Epithelial cell of prostate (primary cell): ENCODE measurements at regions not wholly inside any gene's neighbourhood (a gene's known extent, or its start where the extent isn't known, plus 50 kb on each side); places are given as distances from the start of the nearest gene placed in this dataset.
"Not testable (repeated sequence)": the region's sequence is repeated elsewhere in the genome, so short reads cannot be mapped to it uniquely, and the experiment has no call there.

ENCODE experiments used
- DNase-seq: peaks from one replicate; pipeline ENCODE4 v3.0.0-alpha.2; 2011; ENCODE audit warnings: low read depth, low spot score
- H3K27ac ChIP-seq: fragments of 450-650 bp; 2 replicates; pipeline ENCODE4 v1.5.1; 2017; ENCODE audit warnings: mild to moderate bottlenecking

GRCh38 chr11:98243897-98244296 lies 776.9 kb upstream of the CNTN5 start:
- no peak overlapping the region for H3K27ac ChIP-seq
- no peak for DNase-seq

DNA sequence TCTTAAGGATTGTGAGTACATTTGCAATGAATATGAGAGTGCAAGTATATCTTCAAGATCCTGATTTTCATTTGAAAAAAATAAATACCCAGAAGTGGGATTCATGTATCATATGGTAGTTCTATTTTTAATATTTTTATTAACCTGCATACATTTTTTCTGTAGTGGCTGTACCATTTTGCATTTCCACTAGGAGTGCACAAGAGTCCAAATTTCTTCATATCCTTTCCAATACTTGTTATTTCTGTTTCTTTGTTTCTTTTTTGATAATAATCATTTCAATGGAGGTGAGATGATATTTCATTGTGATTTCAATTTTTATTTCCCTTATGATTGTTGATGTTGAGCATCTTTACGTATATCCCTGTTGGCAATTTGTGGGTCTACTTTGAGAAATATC lies 759.8 kb upstream of the CNTN5 start:
- no peak for DNase-seq
- H3K27ac ChIP-seq: no peak overlapping the region

GRCh38 chr11:98277251-98277912 lies 743.4 kb upstream of the CNTN5 start:
- no peak for DNase-seq
- no peak overlapping the region for H3K27ac ChIP-seq

- DNase-seq: no peak
- H3K27ac ChIP-seq: no peak overlapping the region
These were observed 731.0 kb upstream of the CNTN5 start for GRCh38 chr11:98289617-98290263.

- no peak overlapping the region for H3K27ac ChIP-seq
- no peak for DNase-seq
These were observed 724.5 kb upstream of the CNTN5 start for GRCh38 chr11:98296091-98296880.

- no peak overlapping the region for H3K27ac ChIP-seq
- no peak for DNase-seq
These were observed 720.0 kb upstream of the CNTN5 start for GRCh38 chr11:98300719-98301118.

GRCh38 chr11:98307827-98308491 lies 712.8 kb upstream of the CNTN5 start:
- no peak overlapping the region for H3K27ac ChIP-seq
- no peak for DNase-seq

- not testable (repeated sequence) for DNase-seq, H3K27ac ChIP-seq
These were observed 690.4 kb upstream of the CNTN5 start for GRCh38 chr11:98330306-98330705.

GRCh38 chr11:98358551-98358950 lies 662.2 kb upstream of the CNTN5 start:
- no peak for DNase-seq
- no peak overlapping the region for H3K27ac ChIP-seq

- no peak for DNase-seq
- H3K27ac ChIP-seq: no peak overlapping the region
These were observed 655.6 kb upstream of the CNTN5 start for GRCh38 chr11:98365190-98365589.

- H3K27ac ChIP-seq: no peak overlapping the region
- no peak for DNase-seq
These were observed 654.8 kb upstream of the CNTN5 start for GRCh38 chr11:98365941-98366340.

GRCh38 chr11:98390391-98390790 lies 630.4 kb upstream of the CNTN5 start:
- DNase-seq: no peak
- H3K27ac ChIP-seq: no peak overlapping the region

- not testable (repeated sequence) for H3K27ac ChIP-seq, DNase-seq
These were observed 626.2 kb upstream of the CNTN5 start for GRCh38 chr11:98394500-98394899.

DNA sequence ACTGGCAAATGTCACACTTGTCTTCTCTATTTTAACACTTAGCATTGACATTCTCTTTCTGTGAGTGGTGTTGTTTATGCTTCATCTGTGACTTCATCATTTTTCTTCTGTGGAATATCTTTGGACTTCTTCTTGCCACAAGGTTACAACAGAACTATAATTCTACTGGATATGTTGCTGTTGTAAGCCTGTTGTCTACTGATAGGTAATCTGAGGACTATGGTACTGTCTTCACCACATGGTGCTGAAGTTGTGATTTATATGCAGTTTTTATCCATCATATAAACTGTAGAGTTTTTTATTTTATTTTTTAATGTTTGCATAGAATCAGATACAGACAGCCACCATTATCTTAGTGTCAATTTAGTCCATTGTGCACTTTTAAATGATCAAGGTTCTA lies 622.2 kb upstream of the CNTN5 start:
- no peak for DNase-seq
- H3K27ac ChIP-seq: no peak overlapping the region

GRCh38 chr11:98409069-98409468 lies 611.7 kb upstream of the CNTN5 start:
- H3K27ac ChIP-seq: no peak overlapping the region
- no peak for DNase-seq

DNA sequence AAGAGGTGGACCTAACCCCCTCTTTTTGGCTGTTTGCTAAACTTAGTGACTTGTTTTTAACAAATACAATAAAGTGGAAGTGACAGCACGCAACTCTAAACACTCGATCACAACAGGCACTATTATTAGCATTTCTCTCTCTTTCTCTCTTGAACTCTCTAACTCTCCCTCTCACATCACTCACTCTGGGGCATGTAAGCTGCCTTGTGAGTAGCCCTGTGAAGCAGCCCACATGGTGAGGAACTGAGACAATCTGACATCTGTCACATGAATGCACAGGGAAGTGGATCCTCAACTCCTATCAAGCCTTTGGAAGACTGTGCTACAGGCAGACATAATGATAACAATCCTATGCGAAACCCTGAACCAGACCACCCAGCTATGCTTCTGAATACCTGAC lies 609.0 kb upstream of the CNTN5 start:
- H3K27ac ChIP-seq: no peak overlapping the region
- DNase-seq: no peak

DNA sequence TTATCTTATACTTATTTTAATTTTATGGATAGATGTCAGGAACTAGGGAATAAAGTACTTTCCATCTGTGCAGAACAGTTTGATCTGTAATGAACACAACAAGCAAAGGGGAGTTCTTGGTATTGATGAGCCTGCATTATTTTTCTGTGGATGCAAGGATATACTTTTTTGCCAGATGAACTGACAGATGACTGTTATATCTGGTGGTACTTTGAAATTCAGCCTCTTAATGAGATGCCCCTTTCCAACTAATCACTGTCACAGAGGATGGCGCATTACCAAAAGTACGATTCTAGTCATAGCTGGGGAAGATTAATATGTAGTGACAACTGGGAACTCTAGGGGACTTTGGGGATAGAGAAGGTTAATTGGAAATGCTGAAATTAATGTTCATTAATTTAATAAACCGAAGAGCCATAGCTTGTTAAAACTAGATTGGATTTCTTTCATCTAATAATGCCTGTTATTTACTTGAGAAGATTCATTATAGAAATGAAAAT lies 603.4 kb upstream of the CNTN5 start:
- DNase-seq: no peak
- H3K27ac ChIP-seq: no peak overlapping the region

DNA sequence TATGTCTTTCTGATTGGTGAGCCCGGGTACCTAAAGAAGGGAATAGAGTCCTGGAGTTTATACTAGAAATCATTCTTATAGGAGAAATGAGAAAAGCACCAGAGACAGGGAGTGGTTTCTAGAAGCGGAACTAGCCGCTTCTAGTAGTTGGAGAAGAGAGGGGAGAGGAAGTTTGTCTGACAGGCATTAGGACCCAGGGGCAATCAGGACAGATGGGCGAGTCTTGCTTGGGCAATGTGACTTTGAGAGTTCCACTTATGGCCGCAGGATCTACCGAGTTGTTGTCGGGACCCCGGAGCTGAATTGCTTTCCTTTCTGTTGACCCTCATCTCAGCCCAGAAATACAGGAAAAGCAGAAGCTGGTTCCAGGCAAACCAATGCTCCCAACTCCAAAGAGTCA lies 596.8 kb upstream of the CNTN5 start:
- no peak for DNase-seq
- no peak overlapping the region for H3K27ac ChIP-seq

DNA sequence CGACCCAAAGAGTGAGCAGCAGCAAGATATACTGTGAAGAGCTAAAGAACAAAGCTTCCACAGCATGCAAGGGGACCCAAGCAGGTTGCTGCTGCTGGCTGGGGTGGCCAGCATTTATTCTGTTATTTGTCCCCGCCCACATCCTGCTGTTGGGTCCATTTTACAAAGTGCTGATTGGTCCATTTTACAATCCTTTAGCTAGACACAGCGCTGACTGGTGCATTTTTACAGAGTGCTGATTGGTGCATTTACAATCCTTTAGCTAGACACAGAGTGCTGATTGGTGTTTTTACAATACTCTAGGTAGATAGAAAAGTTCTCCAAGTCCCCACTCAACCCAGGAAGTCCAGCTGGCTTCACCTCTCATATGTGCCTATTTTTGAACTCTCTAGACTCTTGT lies 596.0 kb upstream of the CNTN5 start:
- not testable (repeated sequence) for DNase-seq

DNA sequence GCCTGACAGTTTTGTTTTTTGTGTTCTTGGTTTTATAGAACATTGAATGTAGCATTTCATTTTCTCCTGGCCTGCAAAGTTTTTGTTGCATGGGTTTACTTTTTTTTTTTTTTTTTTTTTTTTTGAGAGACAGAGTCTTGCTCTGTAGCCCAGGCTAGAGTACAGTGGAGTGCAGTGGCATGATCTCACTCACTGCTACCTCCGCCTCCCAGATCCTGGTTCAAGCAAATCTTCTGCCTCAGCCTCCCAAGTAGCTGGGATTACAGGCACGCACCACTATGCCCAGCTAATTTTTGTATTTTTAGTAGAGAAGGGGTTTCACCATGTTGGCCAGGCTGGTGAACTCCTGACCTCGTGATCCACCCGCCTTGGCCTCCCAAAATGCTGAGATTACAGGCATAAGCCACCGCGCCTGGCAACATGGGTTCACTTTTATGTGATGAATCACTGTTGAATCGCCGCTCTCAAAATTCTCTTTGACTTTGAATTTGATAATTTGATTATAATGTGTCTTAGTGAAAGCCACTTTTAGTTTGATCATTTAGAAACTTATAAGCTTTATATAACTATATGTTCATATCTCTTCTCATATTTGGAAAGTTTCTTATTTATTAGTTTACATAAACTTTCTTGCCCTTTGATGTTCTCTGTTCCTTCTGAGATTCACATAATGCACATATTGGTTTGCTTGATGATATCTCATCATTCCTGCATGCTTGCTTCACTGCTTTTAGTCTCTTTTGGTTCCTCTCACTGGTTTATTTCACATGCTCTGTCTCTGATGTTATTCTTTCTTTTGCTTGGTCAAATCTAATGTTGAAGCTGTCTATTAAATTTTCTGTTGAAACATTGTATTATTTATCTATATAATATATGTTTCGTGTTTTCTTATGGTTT lies 589.0 kb upstream of the CNTN5 start:
- no peak overlapping the region for H3K27ac ChIP-seq
- no peak for DNase-seq

More for the DNA sequence above, 596.0 kb upstream of the CNTN5 start:
- H3K27ac ChIP-seq: not testable (repeated sequence)
